IPS-18a (cell line): ENCODE measurements at regions not wholly inside any gene's neighbourhood (a gene's known extent, or its start where the extent isn't known, plus 50 kb on each side); places are given as distances from the start of the nearest gene placed in this dataset.
"Not testable (repeated sequence)": the region's sequence is repeated elsewhere in the genome, so short reads cannot be mapped to it uniquely, and the experiment has no call there.

ENCODE experiments used
- H3K27ac ChIP-seq: one replicate; pipeline ENCODE4 v1.5.1; 2013; ENCODE audit warnings: low read length
- H3K27me3 ChIP-seq: one replicate; pipeline ENCODE4 v1.6.1; 2013; ENCODE audit warnings: mild to moderate bottlenecking, low read length; ENCODE audit not compliant: control insufficient read depth, insufficient read depth
- H3K36me3 ChIP-seq: one replicate; pipeline ENCODE4 v1.6.1; 2013; ENCODE audit warnings: low read depth, low read length; ENCODE audit not compliant: control insufficient read depth
- H3K4me1 ChIP-seq: one replicate; pipeline ENCODE4 v1.6.1; 2013; ENCODE audit warnings: low read depth, low read length; ENCODE audit not compliant: control insufficient read depth
- H3K4me3 ChIP-seq: one replicate; pipeline ENCODE4 v1.5.1; 2013; ENCODE audit warnings: low read length
- H3K9ac ChIP-seq: one replicate; pipeline ENCODE4 v1.6.1; 2013; ENCODE audit warnings: mild to moderate bottlenecking, low read length, moderate library complexity
- H3K9me3 ChIP-seq: one replicate; pipeline ENCODE4 v1.6.1; 2013; ENCODE audit warnings: low read depth, low read length; ENCODE audit not compliant: control insufficient read depth

DNA sequence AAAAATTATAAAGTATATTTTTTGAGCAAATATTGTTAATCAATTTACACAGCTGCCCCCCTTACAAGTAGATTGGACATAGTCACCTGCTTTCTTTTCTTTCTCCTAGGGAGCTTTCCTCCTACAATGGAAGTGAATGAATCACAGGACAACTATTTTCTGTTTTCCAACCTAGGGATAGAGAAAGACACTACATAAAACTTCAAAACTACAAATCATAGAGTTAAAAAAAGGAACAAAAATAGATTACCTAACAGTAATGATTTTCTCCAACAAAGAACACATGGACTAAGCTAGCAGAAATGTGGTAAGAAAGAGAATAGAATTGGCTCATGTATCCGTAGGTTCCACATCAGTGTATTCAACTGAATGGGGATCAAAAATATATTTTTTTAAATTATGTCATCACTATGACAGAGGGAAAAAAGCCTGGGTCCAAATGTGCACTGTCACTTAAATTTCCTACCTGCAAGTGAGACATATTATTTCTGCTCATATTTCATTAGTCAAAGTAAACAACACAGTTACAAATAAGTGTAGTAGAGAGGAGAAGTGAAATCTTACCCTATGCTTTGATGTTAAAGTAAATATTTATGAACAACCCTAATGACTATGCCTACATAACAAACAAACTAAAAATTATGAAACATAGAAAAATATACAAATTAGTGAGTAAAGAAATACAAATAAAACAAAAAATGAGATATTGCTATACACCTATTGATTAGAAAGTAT is 756.7 kb downstream of the SOCS6 start:
- Histone ChIP-seq H3K27me3 (no peaks in the 10 kb centered on the region), H3K9me3 (peaks cover 20% of the 10 kb centered on the region)

DNA sequence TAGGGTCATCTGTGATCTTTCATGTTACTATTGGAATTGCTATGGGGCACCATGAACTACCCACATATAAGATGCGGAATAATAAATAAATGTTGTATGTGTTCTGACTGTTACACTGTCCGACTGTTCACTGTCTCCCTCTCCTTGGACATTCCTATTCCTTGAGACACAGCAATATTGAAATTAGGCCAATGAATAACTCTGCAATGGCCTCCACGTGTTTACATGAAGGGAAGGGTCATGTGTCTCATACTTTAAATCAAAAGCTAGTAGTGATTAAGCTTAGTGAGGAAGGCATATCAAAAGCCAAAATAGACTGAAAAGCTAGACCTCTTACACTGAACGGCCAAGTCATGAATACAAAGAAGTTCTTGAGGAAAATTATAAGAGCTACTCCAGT is 751.3 kb downstream of the SOCS6 start:
- Histone ChIP-seq H3K9ac (no peak overlapping the region), H3K9me3 (peaks cover 14% of the 10 kb centered on the region), H3K27me3 (no peaks in the 10 kb centered on the region), H3K4me1 (no peaks in the 10 kb centered on the region), H3K36me3 (no peaks in the 10 kb centered on the region), H3K4me3 (no peak overlapping the region), H3K27ac (no peak overlapping the region)

More for the DNA sequence above, 756.7 kb downstream of the SOCS6 start:
- Histone ChIP-seq H3K27ac (no peak overlapping the region), H3K36me3 (no peaks in the 10 kb centered on the region), H3K4me1 (no peaks in the 10 kb centered on the region), H3K4me3 (no peak overlapping the region), H3K9ac (no peak overlapping the region)

DNA sequence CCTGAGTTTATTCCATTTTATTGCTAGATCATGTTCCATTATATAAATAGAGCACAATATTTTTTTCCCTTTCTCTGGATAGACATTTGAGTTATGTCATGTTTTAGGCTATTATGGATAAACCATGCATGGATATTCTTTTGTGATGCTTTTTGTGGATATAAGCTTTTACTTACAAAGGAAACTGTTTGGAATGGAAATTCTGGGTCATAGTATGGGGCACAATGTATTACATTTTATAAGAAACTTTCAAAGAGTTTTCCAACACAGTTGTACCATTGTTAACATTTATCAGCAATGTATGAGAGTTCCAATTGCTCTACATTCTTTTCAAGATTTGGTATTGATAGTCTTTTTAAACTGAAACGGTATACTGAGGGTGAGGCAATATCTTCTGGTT is 749.4 kb downstream of the SOCS6 start:
- H3K27ac ChIP-seq = no peak overlapping the region
- no peak overlapping the region for H3K9ac ChIP-seq
- H3K4me1 ChIP-seq = no peaks in the 10 kb centered on the region
- peaks cover 20% of the 10 kb centered on the region for H3K9me3 ChIP-seq
- H3K36me3 ChIP-seq = no peaks in the 10 kb centered on the region
- H3K4me3 ChIP-seq = no peak overlapping the region
- no peaks in the 10 kb centered on the region for H3K27me3 ChIP-seq

DNA sequence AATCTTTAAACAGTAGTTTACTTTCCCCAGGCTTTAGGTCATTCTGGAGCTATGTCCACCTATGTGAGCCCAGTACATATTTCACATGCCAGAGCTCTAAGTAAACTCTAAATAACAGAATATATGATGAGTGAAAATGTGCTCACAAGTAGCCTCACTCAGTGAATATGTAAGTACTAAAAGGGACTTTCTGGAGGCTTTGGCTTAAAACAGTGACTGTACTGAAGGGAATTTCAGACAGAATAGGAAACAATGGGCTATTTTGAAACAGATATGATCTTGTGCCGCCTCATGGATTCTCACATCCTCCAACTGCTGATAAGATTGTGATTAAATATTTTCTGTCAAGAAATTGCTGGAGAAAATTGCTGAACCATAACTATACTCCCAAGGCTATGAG is 747.9 kb downstream of the SOCS6 start:
- no peak overlapping the region for H3K27ac ChIP-seq
- no peak overlapping the region for H3K4me3 ChIP-seq
- peaks cover 26% of the 10 kb centered on the region for H3K9me3 ChIP-seq
- no peaks in the 10 kb centered on the region for H3K36me3 ChIP-seq
- H3K9ac ChIP-seq = no peak overlapping the region
- H3K27me3 ChIP-seq = no peaks in the 10 kb centered on the region
- no peaks in the 10 kb centered on the region for H3K4me1 ChIP-seq

DNA sequence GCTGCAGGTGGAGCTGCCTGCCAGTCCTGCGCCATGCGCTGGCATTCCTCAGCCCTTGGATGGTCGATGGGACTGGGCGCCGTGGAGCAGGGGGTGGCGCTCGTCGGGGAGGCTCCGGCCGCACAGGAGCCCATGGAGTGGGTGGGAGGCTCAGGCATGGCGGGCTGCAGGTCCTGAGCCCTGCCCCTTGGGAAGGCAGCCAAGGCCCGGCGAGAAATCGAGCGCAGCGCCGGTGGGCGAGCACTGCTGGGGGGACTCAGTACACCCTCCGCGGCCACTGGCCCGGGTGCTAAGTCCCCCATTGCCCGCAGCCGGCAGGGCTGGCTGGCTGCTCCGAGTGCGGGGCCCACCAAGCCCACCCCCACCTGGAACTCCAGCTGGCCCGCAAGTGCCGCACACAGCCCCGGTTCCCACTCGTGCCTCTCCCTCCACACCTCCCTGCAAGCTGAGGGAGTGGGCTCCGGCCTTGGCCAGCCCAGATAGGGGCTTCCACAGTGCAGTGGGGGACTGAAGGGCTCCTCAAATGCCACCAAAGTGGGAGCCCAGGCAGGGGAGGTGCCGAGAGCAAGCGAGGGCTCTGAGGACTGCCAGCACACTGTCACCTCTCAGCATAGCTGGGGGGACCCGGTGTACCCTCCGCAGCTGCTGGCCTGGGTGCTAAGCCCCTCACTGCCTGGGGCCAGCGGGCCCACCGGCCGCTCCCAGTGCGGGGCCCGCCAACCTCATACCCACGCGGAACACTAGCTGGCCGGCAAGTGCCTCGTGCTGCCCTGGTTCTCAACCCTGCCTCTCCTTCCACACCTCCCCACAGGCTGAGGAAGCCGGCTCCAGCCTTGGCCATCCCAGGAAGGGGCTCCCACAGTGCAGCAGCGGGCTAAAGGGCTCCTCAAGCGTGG is 742.7 kb downstream of the SOCS6 start:
- H3K4me3 ChIP-seq, H3K9ac ChIP-seq, H3K4me1 ChIP-seq, H3K27ac ChIP-seq, H3K27me3 ChIP-seq, H3K36me3 ChIP-seq: not testable (repeated sequence)
- H3K9me3 ChIP-seq = peaks cover 16% of the 10 kb centered on the region

DNA sequence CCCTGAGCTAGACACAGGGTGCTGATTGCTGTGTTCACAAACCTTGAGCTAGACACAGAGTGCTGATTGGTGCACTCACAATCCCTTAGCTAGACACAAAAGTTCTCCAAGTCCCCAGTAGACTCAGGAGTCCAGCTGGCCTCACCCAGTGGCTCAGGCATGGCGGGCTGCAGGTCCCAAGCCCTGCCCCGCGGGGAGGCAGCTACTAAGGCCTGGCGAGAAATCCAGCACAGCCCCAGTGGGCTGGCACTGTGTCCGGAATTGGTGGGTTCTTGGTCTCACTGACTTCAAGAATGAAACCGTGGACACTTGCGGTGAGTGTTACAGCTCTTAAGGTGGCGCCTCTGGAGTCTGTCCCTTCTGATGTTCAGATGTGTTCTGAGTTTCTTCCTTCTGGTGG is 741.2 kb downstream of the SOCS6 start:
- H3K9ac ChIP-seq, H3K36me3 ChIP-seq, H3K27ac ChIP-seq, H3K4me1 ChIP-seq, H3K4me3 ChIP-seq, H3K27me3 ChIP-seq: not testable (repeated sequence)
- H3K9me3 ChIP-seq = peaks cover 16% of the 10 kb centered on the region

DNA sequence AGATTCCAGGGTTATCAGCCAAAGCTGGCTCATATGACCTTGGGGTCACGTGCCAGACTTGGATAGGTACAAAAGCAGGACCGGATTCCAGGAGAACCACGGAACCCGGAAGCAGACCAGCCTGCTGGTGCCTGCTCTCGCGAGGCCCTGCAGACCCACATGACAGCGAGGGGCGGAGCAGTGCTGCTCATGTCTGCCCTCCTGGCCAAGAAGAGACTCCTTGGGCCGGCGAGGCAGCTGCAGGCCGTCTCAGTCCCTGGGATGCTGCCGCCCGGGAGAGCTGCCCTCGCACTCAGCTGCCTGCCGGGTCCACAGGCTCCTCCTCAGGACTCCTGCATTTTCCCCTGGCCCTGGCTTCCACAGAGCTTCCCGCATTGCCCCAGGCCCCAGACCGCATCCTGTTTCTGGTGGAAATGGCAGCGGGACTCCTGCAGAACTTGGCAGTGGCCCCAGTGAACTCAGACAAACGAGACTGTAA is 739.5 kb downstream of the SOCS6 start:
- no peak overlapping the region for H3K9ac ChIP-seq
- H3K4me3 ChIP-seq = no peak overlapping the region
- no peaks in the 10 kb centered on the region for H3K36me3 ChIP-seq
- no peak overlapping the region for H3K27ac ChIP-seq
- H3K27me3 ChIP-seq = no peaks in the 10 kb centered on the region
- H3K9me3 ChIP-seq = peaks cover 17% of the 10 kb centered on the region
- H3K4me1 ChIP-seq = no peaks in the 10 kb centered on the region

DNA sequence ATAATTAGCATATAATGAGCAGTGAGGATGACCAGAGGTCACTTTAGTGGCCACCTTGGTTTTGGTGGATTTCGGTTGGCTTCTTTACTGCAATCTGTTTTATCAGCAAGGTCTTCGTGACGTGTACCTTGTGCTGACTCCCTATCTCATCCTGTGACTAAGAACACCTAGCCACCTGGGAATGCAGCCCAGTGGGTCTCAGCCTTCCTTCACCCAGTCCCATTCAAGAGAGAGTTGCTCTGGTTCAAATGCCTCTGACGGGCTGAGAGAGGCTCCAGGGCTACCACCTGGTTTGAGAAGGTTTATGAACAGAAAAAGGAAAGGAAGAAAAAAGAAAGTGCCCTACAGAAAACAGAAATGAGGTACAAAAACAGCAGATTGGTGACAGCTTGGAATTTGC is 738.7 kb downstream of the SOCS6 start:
- H3K9me3 ChIP-seq = peaks cover 10% of the 10 kb centered on the region
- no peaks in the 10 kb centered on the region for H3K4me1 ChIP-seq
- H3K4me3 ChIP-seq = no peak overlapping the region
- no peaks in the 10 kb centered on the region for H3K27me3 ChIP-seq
- no peak overlapping the region for H3K27ac ChIP-seq
- no peak overlapping the region for H3K9ac ChIP-seq
- H3K36me3 ChIP-seq = no peaks in the 10 kb centered on the region

DNA sequence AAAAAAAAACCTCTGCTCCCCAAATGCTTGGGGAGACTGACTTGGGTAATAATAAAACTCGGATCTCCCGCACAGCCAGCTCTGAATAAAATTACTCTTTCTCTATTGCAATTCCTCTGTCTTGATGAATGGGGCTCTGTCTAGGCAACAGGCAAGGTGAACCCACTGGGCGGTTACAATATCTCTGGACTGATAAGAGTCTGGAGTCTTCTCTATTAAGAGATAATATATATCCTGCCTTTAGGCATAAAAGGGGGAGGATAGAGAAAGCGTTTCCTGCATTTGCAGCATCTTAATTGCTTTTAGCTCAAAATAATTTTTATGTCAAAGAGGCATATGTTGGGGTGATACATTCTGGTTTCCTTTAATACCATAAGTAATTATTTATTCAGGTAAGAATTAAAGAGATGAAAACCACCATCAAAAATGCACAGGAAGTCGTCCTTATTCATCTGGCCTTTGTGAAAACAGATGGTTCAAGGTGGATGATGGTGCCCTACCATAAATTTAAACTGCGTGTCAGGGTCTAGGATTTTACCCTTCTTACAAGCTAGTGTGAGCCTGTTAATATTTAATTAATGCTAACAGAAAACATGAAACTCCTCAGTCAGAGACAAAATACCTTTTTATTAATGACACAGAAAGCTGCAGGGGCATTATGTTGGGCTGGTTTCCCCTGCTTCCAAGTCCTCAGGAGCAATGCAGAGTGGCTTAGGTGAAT is 736.8 kb downstream of the SOCS6 start:
- Histone ChIP-seq H3K27ac (no peak overlapping the region), H3K27me3 (no peaks in the 10 kb centered on the region), H3K4me3 (no peak overlapping the region), H3K36me3 (no peaks in the 10 kb centered on the region), H3K9ac (no peak overlapping the region), H3K4me1 (no peaks in the 10 kb centered on the region), H3K9me3 (peaks cover 17% of the 10 kb centered on the region)

DNA sequence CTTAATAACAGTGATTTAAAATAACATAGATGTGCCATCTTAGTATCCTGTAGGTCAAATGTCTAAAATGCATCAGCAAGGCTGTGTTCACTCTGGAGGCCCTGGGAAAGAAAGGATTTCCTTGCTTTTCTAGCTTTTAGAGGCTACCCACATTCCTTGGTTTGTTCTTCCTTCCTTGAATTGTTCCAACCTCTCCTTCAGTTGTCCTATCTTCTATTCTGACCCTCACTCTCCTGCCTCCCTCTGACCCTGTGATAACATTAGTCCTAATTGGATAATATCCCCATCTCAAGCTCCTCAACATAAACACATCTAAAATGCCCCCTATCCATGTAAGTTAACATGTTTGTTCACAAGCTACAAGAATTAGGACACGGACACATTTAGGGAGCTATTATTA is 733.5 kb downstream of the SOCS6 start:
- Histone ChIP-seq H3K9ac (no peak overlapping the region), H3K9me3 (peaks cover 29% of the 10 kb centered on the region), H3K27me3 (no peaks in the 10 kb centered on the region), H3K4me3 (no peak overlapping the region), H3K27ac (no peak overlapping the region), H3K36me3 (no peaks in the 10 kb centered on the region), H3K4me1 (no peaks in the 10 kb centered on the region)

DNA sequence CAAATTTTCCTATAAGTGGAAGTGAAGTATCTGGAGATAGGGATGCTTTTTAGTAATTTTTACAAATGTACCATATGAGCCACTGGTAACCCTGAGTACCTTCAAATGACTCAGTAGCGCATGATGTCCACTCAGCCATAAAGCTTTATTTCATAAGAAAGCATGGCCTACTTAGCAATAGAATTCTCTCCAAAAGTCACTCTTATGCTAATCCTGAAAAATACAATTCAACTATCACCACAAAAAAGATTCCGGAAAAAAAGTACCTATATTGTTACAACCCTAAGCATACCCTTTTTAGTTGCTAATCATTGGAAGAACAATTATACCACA is 732.2 kb downstream of the SOCS6 start:
- Histone ChIP-seq H3K4me1 (no peaks in the 10 kb centered on the region), H3K27ac (no peak overlapping the region), H3K4me3 (no peak overlapping the region), H3K9ac (no peak overlapping the region), H3K36me3 (no peaks in the 10 kb centered on the region), H3K9me3 (peaks cover 40% of the 10 kb centered on the region), H3K27me3 (no peaks in the 10 kb centered on the region)
